HS-27A (cell line): ENCODE measurements at regions not wholly inside any gene's neighbourhood (a gene's known extent, or its start where the extent isn't known, plus 50 kb on each side); places are given as distances from the start of the nearest gene placed in this dataset.
"Not testable (repeated sequence)": the region's sequence is repeated elsewhere in the genome, so short reads cannot be mapped to it uniquely, and the experiment has no call there.

Source experiments
- DNase-seq: peaks from one replicate; pipeline ENCODE4 v3.0.0-alpha.2; 2012; ENCODE audit warnings: low read depth, missing footprints

DNA sequence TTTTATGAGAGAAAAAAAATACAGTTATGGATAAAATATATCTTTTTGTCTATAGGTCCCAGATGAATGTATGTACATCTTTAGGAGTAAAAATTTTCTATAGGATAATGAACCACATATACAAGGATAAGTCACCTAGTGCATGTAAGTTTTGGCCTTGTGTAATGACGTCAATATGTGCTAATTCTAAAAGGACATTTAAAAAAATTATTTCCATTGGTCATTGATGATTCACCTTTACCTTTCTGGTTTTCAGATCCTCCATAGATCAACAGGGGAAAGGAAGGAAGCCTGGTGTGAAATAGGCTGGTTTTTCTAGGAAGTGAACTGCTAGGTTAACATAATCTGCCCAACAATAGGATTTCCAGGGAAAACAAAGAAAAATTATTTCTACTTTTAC, 684.3 kb upstream of the SOX9 start:
- DNase-seq: no peak

- DNase-seq: no peak
Measured at GRCh38 chr17:71437166-71437565, 683.7 kb upstream of the SOX9 start.

DNA sequence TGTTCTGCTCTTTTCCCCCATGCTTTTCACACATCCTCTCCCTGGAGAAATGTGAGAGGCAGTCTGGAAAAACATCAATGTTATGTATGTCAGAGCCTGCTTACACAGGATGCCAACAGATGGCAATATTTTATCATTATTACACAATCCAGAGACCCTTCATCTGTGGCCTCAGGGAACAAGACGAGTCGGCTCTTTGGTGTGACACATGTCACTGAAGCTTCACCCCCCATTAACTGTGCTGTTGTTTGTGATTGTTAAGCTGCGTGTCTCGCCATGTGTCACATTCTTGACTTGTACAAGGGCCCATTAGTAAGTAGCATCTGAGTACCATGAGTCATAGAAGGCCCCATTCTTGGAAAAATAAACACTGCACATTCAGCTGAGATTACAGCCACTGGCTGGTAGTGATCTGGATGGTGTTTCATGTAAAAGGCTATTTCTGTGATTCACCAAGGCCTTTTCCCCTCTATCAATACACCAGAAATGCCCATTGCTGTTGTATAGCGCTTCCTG, 682.1 kb upstream of the SOX9 start:
- DNase-seq: peak; percentile 76

- no peak for DNase-seq
Measured at GRCh38 chr17:71440513-71440912, 680.3 kb upstream of the SOX9 start.

DNA sequence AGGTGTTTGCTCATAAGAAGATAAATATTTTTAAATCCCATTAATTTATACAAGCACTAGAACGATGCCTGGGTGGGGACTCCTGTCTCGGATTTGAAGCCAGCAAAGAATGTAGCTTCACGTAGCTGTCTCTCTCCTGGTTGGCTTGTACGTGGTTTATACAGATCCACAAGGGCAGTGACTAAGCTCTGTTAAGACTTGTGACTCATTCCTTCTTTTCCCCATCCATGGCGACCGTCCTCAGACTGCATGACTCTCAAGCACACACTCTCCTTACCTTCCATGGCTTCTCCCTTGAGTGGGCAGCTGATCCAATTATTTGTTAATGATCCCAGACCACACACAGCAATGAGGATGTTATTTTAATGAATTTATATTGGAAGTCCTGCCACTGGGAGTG, 679.7 kb upstream of the SOX9 start:
- peak; percentile 46 for DNase-seq

- DNase-seq: no peak
Measured at GRCh38 chr17:71444078-71444477, 676.7 kb upstream of the SOX9 start.

DNA sequence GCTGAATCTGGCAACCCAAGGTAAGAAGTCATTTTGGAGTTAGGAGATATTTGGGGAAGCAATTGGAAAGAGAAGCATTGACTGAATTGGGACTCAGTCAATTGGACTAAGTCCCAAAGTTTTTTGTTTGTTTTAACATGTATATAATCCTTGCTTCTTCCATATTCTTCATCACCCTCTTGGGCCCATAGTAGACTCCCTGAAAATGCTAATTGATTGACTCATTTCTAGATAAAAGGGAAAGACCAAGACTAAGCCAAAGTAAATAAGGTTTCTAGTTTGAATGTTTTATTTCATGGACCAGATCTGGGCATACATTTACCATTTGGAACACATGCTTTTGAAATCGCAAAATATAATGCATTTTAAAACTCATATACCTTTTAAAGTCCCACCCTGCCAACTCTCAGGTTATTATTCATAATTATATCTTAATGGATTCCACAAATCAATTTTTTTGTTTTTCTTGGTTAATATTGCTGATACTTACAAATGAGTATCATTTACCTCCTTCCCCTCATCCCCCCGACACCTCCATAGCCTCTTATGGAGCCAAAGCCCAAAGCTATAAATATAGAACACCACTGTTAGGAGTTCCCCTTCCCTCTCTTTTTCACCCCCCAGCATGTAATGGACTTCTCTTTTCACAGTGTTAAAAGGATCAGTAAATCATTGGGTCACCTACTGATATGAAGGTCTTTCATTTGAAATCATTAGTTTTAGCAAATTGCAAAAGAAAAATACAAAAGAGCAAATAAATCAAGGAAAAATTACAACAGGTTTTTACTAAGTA, 674.0 kb upstream of the SOX9 start:
- no peak for DNase-seq

DNA sequence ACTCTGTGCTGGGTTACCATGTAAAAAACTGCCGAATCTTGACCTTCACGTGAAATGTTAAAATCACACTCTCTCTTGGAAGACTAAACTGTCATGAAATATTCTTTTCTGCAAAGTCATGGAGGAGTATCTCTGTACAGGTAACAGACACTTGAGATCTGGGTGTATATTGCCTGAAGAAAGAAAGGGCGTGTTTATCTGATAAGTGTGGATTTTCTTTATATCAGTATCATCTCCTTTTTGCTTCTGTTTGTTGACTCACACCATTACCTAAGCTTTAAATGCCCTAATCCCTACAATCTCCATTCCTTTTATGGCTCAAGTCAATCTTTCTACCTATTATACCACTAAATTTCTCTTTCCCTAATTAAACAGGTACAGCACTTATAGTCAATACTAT, 673.2 kb upstream of the SOX9 start:
- no peak for DNase-seq

DNA sequence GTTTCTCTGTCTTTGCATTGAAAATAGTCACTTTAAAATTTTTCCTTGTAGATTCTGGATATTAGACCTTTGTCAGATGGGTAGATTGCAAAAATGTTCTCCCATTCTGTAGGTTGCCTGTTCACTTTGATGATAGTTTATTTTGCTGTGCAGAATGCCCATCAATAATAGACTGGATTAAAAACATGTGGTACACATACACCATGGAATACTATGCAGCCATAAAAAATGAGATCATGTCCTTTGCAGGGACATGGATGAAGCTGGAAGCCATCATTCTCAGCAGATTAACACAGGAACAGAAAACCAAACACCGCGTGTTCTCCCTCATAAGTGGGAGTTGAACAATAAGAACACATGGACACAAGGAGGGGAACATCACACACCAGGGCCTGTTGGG, 670.2 kb upstream of the SOX9 start:
- DNase-seq: not testable (repeated sequence)

GRCh38 chr17:71453876-71454422, 666.9 kb upstream of the SOX9 start:
- DNase-seq: no peak

GRCh38 chr17:71455219-71455618, 665.6 kb upstream of the SOX9 start:
- DNase-seq: no peak

DNA sequence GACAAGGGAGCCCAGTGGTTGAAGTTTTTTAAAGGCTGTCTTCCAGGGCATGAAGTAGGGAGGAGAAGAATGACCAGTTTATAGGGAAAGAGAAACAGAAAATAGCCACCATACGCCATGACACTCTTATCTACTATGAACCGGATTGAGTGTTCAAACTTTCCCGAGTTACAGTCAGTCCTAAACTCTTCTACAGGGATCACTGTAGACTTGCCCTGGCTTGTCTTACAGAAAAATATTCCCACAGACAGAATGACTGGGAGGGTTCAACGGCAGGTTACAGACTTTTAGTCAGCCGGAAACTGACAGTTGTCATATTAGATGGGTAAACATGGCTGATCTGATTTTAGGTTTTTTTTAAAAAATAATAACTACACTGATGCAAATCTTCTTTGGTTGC, 662.5 kb upstream of the SOX9 start:
- no peak for DNase-seq

- no peak for DNase-seq
Measured at GRCh38 chr17:71460943-71461342, 659.9 kb upstream of the SOX9 start.

- DNase-seq: no peak
Measured at GRCh38 chr17:71461498-71462169, 659.2 kb upstream of the SOX9 start.

DNA sequence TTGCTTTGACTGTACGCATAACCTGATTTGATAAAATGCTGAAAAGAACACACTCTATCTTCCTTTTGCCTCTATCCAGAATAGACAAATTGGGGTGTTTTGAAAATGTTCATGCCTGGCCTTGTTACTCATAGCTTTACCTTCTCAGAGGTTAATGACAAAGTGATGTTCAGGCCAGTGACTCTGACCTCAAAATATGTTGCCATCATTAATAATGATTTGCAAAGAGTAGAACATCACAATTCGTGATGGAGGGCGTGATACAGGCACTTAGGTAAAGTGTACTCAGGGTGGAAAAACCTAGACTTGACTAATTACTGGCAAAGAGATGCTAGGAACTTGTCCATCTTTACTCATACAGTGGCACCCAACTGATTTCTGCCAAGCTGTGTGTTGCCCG, 656.6 kb upstream of the SOX9 start:
- no peak for DNase-seq

DNA sequence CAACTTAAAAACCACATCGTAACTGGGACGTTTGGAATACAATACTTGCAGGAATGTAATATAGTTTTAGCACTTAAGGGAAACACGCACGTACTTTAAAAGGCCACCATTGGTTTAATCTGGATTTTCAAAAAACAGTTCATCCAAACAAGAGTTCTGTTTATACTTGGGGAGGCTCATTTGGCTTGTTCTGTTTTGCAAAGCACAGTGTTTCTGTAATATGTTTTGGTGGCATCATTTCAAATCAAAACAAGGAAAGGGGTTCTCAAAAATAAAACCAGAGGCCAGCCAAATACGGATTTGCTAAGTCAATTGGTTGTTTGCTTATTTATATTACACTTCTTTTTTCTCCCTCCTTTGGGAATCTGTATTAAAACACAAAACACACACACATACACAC, 656.1 kb upstream of the SOX9 start:
- DNase-seq: no peak

GRCh38 chr17:71467719-71468118, 653.1 kb upstream of the SOX9 start:
- no peak for DNase-seq

DNA sequence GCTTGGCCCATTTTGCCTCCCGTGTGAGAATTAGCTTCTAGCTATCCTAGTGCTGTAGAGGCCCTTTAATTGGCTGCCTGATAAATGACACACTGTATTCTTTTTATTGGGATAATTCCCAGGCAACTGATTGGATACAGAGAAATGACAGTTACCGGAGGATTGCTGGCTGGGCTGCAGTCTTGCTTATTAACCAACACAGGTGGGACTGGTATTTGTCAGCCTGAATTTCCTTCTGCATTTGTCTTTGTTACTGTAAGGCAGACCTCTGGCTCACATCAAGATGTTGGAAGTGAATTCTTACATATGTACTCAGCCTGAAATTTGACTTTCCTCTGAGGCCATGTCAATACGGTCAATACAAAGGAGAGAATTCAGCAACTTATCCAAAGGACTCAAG, 650.8 kb upstream of the SOX9 start:
- no peak for DNase-seq

DNA sequence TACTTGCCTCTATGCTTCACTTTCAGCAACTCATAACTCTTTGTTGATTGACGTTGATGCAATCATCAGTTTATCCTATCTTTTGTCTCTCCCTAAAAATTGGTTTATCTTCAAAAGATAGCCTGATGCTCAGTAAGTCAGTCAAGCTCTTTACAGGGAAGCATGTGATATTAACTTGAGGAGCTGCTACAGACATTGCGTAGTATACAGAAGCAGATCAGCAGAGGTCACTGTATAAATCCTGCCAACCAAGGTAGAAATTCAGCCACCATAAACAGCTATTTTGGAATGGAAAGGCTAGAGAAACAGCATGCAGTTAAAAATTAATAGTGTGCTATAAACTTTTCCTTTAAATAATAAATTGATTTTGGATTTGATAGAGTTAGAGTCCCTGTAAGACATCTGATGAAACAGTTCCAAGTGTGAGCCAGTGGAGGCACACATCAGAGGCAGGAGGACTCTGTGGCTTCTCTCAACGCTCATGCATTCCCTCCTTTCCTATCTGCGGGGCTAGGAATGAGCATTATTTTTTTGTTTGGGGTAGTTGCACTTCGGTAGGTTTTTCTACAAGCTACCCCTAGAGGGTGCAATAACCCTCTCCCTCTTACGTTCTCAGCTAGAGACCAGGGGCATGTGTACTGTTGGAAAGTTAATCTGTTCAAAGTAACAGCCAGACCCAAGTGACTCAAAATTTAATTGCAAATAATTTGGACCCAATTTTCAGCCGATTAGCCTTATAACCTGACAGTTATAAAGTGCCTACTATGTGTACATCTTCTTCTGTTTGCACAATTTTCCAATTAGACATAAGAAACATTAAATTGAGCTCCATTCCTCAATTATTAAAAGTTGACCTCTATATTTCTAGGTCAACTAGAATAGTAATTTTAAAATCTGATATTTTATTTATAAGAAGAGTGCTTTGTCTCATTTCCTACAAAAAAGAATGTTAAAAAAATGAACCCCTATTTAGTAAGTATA, 647.7 kb upstream of the SOX9 start:
- DNase-seq: no peak

DNA sequence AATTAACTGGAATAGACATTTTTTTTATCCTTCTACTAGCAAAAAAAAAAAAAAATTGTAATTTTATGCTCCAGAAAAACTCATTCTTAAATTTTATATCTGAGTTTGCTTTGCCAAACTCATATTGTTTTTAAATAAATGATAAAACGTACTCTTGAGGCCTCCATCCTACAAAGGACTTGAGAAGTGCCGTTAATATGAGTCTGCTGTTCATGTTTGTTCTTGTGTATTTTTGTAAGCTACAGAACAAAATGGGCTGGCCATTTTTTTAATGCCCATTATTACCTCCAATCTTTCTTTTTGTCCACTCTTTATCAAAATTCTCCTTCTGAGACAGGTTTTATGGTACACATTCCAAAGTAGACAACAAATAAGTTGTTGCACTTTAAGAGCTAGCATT, 643.5 kb upstream of the SOX9 start:
- no peak for DNase-seq

- DNase-seq: no peak
Measured at GRCh38 chr17:71480099-71480498, 640.7 kb upstream of the SOX9 start.

DNA sequence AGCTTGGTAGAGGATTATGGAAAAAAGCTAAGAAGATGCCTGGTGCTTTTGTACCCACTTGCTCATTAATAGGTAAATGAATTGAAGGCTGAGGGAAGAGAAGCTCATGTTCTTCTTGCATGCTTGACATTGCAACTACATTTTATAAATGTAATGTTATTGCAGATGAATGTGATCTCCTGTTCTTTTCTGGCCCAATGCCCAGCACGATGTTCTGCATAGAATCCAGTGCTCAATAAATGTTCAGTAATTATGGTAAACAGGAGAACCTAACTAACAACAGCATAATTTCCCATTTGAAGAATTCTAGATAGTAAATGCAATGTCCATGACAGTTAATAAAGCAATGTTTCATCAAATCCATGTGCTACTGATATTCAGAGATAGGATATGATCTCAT, 638.2 kb upstream of the SOX9 start:
- DNase-seq: no peak
